Ovary (tissue), 7 donors: ENCODE measurements at regions not wholly inside any gene's neighbourhood (a gene's known extent, or its start where the extent isn't known, plus 50 kb on each side); places are given as distances from the start of the nearest gene placed in this dataset.

ENCODE experiments used
- DNase-seq, 5 donors: peaks; one replicate each; pipeline ENCODE4 v3.0.0-alpha.2; 2019 to 2020
- H3K27ac ChIP-seq, 2 donors: fragments of 200-600 bp; one replicate each; pipeline versions ENCODE4 v1.5.1 to v1.8.0; 2019 to 2022
- H3K27me3 ChIP-seq: fragments of 200-600 bp; one replicate; pipeline ENCODE4 v1.8.0; 2022
- H3K36me3 ChIP-seq: fragments of 200-600 bp; sonication (generic); one replicate; pipeline ENCODE4 v1.5.1; 2019
- H3K4me1 ChIP-seq: one replicate; pipeline ENCODE4 v1.8.1; 2013; ENCODE audit warnings: mild to moderate bottlenecking, moderate library complexity; ENCODE audit not compliant: insufficient read depth
- H3K4me3 ChIP-seq: fragments of 200-600 bp; sonication (generic); one replicate; pipeline ENCODE4 v1.5.1; 2017
- H3K9me3 ChIP-seq, 2 donors: fragments of 200-600 bp in 1 of 2; sonication (generic) in 1 of 2; one replicate each; pipeline versions ENCODE4 v1.5.1 to v1.8.1; 2013 to 2019; ENCODE audit warnings: mild to moderate bottlenecking in 1 of 2, moderate library complexity in 1 of 2
- EP300 ChIP-seq: sonication (generic); formaldehyde crosslinking; IDR thresholded peaks from one replicate; pipeline ENCODE4 v1.6.1; 2017; ENCODE audit warnings: antibody characterized with exemption
- POLR2A ChIP-seq: fragments of 450-650 bp; IDR thresholded peaks from one replicate; pipeline ENCODE4 v1.6.1; 2017; ENCODE audit warnings: antibody characterized with exemption, mild to moderate bottlenecking, moderate library complexity
- WGBS, 3 donors: extraction: QIAGEN DNeasy Blood & Tissue Kit in 1 of 3; methylation state at CpG; one replicate each; pipeline versions ENCODE4 v1.1.5 to v1.1.7; 2013 to 2017; 5-methylcytosine and 5-hydroxymethylcytosine counted together
- intact Hi-C, 4 donors: fragments of 100-400 bp; cut with DNase I; formaldehyde crosslinking; loops; one replicate each; pipeline versions ENCODE4 v1.11.0 to v1.15.1; 2022 to 2023
- TF ChIP-seq, protein P1 (sequence below), 3 donors: fragments of 450-650 bp in 2 of 3; fragments of 200-600 bp in 1 of 3; IDR thresholded peaks; one replicate each; pipeline versions ENCODE4 v1.5.1 to v1.8.0; 2016 to 2022; ENCODE audit warnings: antibody characterized with exemption in 3 of 3, mild to moderate bottlenecking in 1 of 3
- donor health status: DM: no; HTN: no; CAD: no; lungs with moderate emphysema.
- donor health status: DM: no; HTN: no; CAD: no.
- donor health status: Bipolar disorder and iron deficiency.
- donor health status: DM: no; HTN: no; CAD: no.
- donor health status: DM: yes; HTN: yes; CAD: no.

DNA sequence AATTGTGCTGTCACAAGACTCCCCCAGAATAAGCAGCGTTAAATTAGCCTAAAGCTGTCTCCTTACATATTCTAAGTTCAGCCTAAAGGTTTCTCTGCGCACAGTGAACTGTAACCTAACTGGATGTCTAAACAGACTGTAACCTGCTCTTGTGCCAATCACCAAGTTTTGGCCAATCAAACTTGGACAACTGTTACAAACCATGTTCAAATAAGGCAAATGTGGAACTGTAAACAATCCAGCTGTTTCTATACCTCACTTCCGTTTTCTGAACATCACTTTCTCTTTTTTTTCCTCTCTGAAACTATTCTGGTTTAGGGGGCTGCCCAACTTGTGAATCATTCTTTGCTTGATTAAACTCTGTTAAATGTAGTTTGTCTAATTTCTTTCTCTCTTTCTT lies 252.2 kb upstream of the HABP2 start:
- no peak for DNase-seq
- WGBS, 3 donors, result 80 to 88% (median 84%) methylated on average over 3 of the region's 3 CpGs
- H3K4me3 ChIP-seq, result no peak overlapping the region
- no peaks in the 10 kb centered on the region for H3K27me3 ChIP-seq
- H3K4me1 ChIP-seq, result no peaks in the 10 kb centered on the region
- no peak overlapping the region for H3K27ac ChIP-seq
- intact Hi-C loops, result no loop called here
- TF ChIP-seq, protein P1, sequence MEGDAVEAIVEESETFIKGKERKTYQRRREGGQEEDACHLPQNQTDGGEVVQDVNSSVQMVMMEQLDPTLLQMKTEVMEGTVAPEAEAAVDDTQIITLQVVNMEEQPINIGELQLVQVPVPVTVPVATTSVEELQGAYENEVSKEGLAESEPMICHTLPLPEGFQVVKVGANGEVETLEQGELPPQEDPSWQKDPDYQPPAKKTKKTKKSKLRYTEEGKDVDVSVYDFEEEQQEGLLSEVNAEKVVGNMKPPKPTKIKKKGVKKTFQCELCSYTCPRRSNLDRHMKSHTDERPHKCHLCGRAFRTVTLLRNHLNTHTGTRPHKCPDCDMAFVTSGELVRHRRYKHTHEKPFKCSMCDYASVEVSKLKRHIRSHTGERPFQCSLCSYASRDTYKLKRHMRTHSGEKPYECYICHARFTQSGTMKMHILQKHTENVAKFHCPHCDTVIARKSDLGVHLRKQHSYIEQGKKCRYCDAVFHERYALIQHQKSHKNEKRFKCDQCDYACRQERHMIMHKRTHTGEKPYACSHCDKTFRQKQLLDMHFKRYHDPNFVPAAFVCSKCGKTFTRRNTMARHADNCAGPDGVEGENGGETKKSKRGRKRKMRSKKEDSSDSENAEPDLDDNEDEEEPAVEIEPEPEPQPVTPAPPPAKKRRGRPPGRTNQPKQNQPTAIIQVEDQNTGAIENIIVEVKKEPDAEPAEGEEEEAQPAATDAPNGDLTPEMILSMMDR (IDR thresholded peaks at IDR 0.05), result no peak
- TF ChIP-seq POLR2A (no peak), EP300 (no peak)
- H3K36me3 ChIP-seq, result no peaks in the 10 kb centered on the region
- no peaks in the 10 kb centered on the region for H3K9me3 ChIP-seq

DNA sequence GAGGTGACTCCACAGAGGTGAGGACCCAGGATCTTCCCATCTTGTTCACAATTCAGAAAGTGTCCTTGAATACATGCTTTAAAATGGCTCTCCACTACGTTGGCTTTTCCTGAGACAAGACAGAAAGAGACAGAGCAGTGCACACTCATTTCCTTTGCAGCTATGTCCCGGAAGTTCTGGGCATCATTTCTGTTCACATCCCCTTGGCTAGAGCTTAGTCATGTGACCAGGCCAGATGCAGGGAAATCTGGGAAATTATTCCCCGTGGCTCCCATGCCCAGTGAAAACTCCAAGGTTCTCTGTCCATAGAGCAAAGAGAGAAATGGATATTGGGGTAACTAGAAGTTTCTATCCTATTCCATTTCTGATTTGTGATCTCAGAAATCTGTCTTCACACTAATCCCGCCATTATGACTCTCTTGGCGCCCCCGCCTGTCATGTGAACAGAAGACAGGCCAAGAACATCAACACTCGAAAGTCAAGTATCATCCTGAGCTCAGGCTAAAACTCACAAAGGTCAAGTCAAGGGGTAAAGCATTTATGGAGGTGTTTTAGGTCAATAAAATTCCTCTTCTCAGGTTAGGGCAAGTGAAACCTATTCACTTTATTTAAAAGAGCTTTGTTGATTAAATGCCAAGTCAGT lies 251.4 kb upstream of the HABP2 start:
- H3K9me3 ChIP-seq, result no peaks in the 10 kb centered on the region
- no peak overlapping the region for H3K27ac ChIP-seq
- H3K4me1 ChIP-seq, result no peaks in the 10 kb centered on the region
- TF ChIP-seq EP300 (no peak), POLR2A (no peak)
- TF ChIP-seq, protein P1 (IDR thresholded peaks at IDR 0.05), result no peak
- no peaks in the 10 kb centered on the region for H3K36me3 ChIP-seq
- H3K4me3 ChIP-seq, result no peak overlapping the region
- intact Hi-C loops, result no loop called here
- no peaks in the 10 kb centered on the region for H3K27me3 ChIP-seq
- 75 to 84% (median 80%) methylated on average over 7 of the region's 7 CpGs for whole genome bisulfite sequencing, 3 donors
- DNase-seq, result no peak

DNA sequence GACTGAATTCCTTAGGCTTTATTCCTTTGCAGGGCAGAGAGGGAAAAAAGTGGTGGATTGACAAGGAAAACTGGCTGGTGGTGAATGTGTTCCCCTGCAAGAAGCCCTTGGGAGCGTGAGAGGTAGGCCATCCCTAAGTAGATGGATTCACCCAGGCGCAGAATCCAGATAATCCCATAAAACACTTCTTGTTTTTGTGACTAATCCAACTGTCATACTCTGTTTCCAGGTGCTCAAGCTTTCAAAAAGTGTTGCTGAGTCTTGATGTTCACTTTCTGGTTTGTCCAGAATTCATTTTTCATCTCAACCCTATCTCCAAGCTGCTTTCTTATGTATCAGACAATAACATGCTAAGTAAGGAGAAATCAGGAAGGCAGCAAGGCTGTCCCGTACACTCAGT lies 250.8 kb upstream of the HABP2 start:
- Histone ChIP-seq H3K4me3 (no peak overlapping the region), H3K9me3 (no peaks in the 10 kb centered on the region), H3K4me1 (no peaks in the 10 kb centered on the region), H3K36me3 (no peaks in the 10 kb centered on the region), H3K27ac (no peak overlapping the region), H3K27me3 (no peaks in the 10 kb centered on the region)
- no peak for DNase-seq
- WGBS, 3 donors, result 77 to 87% (median 79%) methylated on average over 3 of the region's 3 CpGs
- no peak for TF ChIP-seq POLR2A
- TF ChIP-seq EP300, result no peak
- TF ChIP-seq, protein P1 (IDR thresholded peaks at IDR 0.05), result no peak
- intact Hi-C loops, result no loop called here

DNA sequence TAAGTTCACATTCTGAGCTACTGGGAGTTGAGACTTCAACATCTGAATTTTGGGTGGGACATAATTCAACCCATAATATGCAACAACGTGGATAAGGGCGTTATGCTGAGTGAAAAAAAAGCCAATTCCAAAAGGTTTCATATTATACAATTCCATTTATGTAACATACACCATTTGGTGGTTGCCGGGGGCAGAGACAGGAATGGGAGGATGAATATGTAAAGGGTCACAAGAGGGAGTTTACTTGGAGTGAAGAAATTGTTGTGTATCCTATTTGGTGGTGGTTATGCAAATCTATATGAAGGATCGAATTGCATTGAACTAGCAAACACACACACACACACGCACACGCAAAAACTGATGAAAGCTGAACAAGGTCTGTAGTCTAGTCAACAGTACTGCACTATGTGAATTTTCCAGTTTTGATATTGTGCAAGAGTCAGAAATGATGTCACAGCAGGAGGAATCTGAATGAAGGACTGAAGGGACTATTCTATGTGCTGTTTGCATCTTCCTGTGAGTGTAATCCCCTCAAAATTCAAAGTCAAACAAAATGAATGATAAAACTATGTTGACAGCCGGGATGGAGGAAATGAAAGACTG lies 249.2 kb upstream of the HABP2 start:
- TF ChIP-seq POLR2A, result no peak
- TF ChIP-seq, protein P1 (IDR thresholded peaks at IDR 0.05), result no peak
- TF ChIP-seq EP300, result no peak
- no peaks in the 10 kb centered on the region for H3K36me3 ChIP-seq
- H3K9me3 ChIP-seq, result no peaks in the 10 kb centered on the region
- H3K27me3 ChIP-seq, result no peaks in the 10 kb centered on the region
- intact Hi-C loops, result no loop called here
- H3K27ac ChIP-seq, result no peak overlapping the region
- DNase-seq, result no peak
- H3K4me3 ChIP-seq, result no peak overlapping the region
- WGBS, 3 donors, result 71 to 76% (median 75%) methylated on average over 7 of the region's 7 CpGs
- H3K4me1 ChIP-seq, result no peaks in the 10 kb centered on the region
